ENCODE measurements at regions not wholly inside any gene's neighbourhood (a gene's known extent, or its start where the extent isn't known, plus 50 kb on each side); places are given as distances from the start of the nearest gene placed in this dataset.
A peak's percentile ranks its signal among the peaks of the same experiment; 100 is the strongest.

- Histone ChIP-seq H3K27me3 (no peaks in the 10 kb centered on the region), H3K9me3 (no peaks in the 10 kb centered on the region), H3K27ac (no peak overlapping the region), H3K36me3 (no peaks in the 10 kb centered on the region), H3K4me1 (no peaks in the 10 kb centered on the region), H3K4me3 (no peak overlapping the region)
- no peak for ATAC-seq
- FAIRE-seq: no peak
- intact Hi-C loops (cut with DNase I): no loop called here
- no peak for DNase-seq
- no peak for TF ChIP-seq CTCF (IDR thresholded peaks at IDR 0.05)
- 58 to 78% methylated on average over 4 of the region's 4 CpGs for WGBS, 2 donors
These were observed 244.4 kb downstream of the LRRIQ3 start for GRCh38 chr1:73953586-73953985.

GRCh38 chr1:73953186-73953585 lies 244.8 kb downstream of the LRRIQ3 start:
- intact Hi-C loops (cut with DNase I): no loop called here
- no peak for FAIRE-seq
- WGBS, 2 donors: 66 to 80% methylated on average over 5 of the region's 5 CpGs
- no peak overlapping the region for H3K27ac ChIP-seq
- no peak overlapping the region for H3K4me3 ChIP-seq
- DNase-seq: no peak
- no peaks in the 10 kb centered on the region for H3K36me3 ChIP-seq
- H3K9me3 ChIP-seq: no peaks in the 10 kb centered on the region
- TF ChIP-seq CTCF (IDR thresholded peaks at IDR 0.05): no peak
- H3K27me3 ChIP-seq: no peaks in the 10 kb centered on the region
- ATAC-seq: no peak
- H3K4me1 ChIP-seq: no peaks in the 10 kb centered on the region

GRCh38 chr1:73948055-73948454 lies 249.9 kb downstream of the LRRIQ3 start:
- H3K27me3 ChIP-seq: no peaks in the 10 kb centered on the region
- no peak overlapping the region for H3K4me3 ChIP-seq
- intact Hi-C loops (cut with DNase I): no loop called here
- no peak for DNase-seq
- no peak for TF ChIP-seq CTCF (IDR thresholded peaks at IDR 0.05)
- no peaks in the 10 kb centered on the region for H3K36me3 ChIP-seq
- no peaks in the 10 kb centered on the region for H3K9me3 ChIP-seq
- FAIRE-seq: no peak
- no peak overlapping the region for H3K27ac ChIP-seq
- ATAC-seq: no peak
- no peaks in the 10 kb centered on the region for H3K4me1 ChIP-seq

GRCh38 chr1:73947009-73947408 lies 251.0 kb downstream of the LRRIQ3 start:
- H3K27ac ChIP-seq: no peak overlapping the region
- H3K4me3 ChIP-seq: no peak overlapping the region
- H3K4me1 ChIP-seq: no peaks in the 10 kb centered on the region
- ATAC-seq (peak in 3 of 4 donors; percentile 37 to 88 (median 60)), DNase-seq (peak in 2 of 6 donors; percentile 3 to 18), FAIRE-seq (no peak)
- no peaks in the 10 kb centered on the region for H3K36me3 ChIP-seq
- TF ChIP-seq CTCF (IDR thresholded peaks at IDR 0.05): no peak
- intact Hi-C loops (cut with DNase I): no loop called here
- no peaks in the 10 kb centered on the region for H3K27me3 ChIP-seq
- WGBS, 2 donors: 28 to 34% methylated on average over 3 of the region's 3 CpGs
- H3K9me3 ChIP-seq: no peaks in the 10 kb centered on the region

- Histone ChIP-seq H3K36me3 (no peaks in the 10 kb centered on the region), H3K4me1 (no peaks in the 10 kb centered on the region), H3K4me3 (no peak overlapping the region), H3K27ac (no peak overlapping the region), H3K27me3 (no peaks in the 10 kb centered on the region), H3K9me3 (no peaks in the 10 kb centered on the region)
- DNase-seq (no peak), FAIRE-seq (no peak), ATAC-seq (no peak)
- intact Hi-C loops (cut with DNase I): no loop called here
- no peak for TF ChIP-seq CTCF (IDR thresholded peaks at IDR 0.05)
- WGBS, 2 donors: 7 to 10% methylated on average over 1 of the region's 1 CpG
These were observed 254.7 kb downstream of the LRRIQ3 start for GRCh38 chr1:73943270-73943669.

All from pancreas (tissue), 10 donors.